Activated naive CD4-positive, alpha-beta T cell treated with anti-CD3 and anti-CD28 coated beads, Interleukin-2, amount 50 U/mL, for 16 hours (primary cell): ENCODE measurements at regions not wholly inside any gene's neighbourhood (a gene's known extent, or its start where the extent isn't known, plus 50 kb on each side); places are given as distances from the start of the nearest gene placed in this dataset.

Experiments used
- DNase-seq: peaks from one replicate; pipeline ENCODE4 v3.0.0-alpha.2; 2020

DNA sequence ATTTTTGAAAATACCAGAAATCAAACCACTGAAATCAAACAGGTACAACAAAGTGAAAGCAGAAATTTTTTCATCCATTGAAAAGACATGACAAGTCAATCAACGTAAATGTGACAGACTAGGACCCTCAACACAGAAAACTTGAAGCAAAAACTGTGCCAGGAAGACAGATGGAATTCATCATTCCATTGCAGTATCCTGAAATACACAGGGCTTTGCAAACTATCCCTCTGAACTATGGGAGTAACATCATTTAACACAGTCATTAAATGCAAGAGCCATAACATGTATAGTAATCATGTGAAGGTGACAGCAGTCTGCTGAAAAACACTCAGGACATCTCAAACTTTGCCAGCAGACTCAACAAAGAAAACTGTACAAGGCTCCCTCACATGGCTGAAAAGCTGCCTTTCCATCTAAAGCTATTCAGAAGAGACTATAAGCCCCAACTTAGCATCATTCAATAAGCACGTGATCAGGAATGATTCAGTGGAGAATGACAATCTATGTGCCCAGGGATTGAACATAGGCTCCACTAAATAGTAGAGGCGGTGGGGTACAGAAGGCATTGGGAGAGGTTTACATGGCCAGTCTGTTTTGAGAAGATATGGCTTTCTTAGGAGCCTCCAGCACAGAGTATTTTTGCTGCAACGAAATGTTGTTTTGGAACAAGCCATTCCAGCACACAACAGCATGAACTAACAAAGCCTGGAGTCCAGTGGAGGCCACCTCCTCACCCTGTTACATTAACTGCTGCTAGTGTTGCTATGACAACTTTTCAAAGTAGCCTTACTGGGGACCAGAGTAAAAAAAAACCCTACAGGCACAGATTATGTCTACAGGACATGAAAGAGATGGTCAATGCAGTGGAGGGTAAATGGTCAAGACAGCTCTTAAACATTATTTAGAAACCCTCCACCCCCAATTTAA is 274.5 kb upstream of the NOCT start:
- DNase-seq = no peak

DNA sequence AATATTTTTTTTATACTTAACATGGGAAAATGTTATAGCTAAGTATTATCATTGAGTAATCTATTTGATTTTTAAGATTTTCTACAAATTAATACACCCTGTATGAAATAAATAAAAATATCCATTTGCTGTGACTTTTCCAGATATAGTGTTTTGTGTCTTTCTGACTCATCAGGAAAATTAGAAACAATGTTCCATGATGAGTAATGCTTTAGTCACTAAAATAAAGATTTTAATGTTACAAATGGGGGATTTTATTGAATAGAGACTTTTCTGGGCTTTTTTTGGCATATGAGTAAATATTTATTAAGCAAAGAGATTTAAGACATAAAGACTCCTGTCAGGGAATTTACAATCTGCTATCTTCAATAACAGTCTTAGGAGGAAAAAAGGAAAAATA is 279.2 kb upstream of the NOCT start:
- DNase-seq = no peak

DNA sequence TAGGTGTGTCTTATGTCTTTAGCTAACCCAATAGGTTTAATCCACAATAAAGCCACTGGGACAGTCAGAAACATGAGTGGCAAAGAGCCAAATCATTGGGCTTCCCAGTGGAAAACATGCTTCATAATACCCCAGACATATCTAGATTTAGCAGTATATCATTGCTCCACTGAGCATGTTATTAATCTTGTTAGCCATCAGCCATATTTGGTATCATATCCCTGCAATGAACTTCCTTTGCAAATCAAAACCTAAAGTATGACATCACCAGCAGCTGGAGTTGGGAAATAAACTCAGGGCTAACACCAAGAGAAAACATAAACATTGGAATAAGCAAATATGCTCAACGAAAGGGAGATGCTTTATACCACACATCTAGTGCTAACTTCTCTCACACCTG is 280.8 kb upstream of the NOCT start:
- no peak for DNase-seq

DNA sequence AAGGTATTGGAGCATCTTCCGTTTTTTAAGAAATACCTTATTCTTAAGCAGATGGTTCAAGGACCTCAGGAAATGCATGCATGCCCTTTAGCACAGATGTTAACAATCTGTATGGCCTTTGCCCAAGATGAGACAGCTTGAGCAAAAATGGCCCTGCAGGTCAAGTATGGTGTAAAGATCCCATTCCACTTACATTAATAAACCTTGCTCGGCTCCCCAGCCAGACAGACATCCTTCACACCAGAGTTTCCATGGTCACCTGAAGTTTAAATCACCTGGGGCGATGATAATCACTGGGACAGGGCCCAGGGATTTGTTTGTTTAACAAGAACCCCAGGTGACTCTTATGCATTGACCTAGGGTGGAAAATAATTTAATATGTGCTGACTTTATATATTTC is 287.0 kb upstream of the NOCT start:
- no peak for DNase-seq

DNA sequence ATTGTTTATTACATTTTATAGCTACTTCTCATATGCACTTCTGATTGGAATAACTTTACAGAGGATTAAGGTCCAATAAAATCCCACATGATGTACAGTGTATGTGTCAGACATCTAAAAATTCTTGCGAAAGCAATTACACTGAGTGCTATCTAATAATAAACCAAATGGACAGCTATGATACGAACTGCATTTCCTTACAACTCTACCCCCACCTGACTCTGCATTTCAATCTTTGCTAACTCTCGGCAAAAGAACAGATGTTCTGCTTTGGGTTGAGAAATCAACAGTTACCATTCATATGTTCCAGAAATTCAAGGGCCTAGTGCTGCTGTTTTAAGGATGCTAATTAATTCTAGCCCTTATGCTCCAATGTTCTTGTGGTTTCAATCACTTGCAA is 287.9 kb upstream of the NOCT start:
- DNase-seq = no peak

DNA sequence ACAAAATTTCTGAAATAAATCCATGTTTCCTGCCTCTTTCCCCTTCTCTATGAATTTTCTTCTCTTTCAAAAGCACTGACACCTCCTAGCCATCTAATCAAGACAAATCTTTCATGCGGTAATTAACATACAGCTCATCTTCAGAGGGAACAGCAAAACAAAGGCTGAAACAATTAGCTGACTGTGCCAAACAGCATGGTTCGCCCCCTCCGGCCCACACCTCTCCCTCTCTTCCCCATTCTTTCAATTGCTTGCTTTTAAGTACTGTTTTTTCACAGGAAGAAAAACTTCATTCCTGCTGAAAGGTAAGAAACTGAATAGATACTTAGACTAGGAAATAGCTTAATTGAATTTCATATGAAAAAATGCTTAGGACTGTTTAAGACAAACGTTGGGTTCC is 291.1 kb upstream of the NOCT start:
- DNase-seq = no peak

DNA sequence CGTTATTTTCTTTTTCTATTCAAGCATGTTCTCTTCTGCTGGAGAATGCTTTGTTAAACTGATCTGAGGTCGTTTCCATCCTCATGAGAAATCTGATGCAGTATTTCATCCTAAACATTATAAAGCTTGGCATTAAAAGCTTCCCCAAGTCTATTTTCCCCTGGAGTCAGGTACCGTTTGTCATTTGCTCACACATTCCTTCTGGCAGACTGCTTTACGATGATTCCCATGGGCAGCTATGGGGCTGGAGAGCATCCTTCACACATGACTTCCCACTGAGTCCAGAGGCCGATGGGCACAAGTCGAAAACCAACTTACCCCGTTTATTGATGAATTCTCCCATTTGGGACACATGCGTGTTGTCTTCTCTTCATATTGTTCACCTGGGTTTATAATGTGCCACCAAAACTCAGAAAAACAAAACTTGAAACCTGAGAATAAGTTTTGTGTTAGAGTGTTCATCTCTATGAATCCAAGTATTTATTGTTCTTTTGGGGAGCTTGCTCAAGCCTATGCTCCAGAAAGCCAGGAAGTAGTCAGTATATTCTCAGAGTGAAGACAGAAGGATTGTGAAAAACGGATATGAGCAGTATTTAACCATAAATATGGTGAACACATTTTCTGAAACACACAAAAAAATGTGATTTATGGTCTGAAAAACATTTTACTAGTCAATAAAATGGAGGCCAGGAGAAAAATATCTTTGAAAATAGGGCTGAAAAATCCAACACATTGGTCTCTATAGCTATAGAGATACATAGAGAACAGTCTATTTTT is 298.8 kb upstream of the NOCT start:
- DNase-seq = no peak

DNA sequence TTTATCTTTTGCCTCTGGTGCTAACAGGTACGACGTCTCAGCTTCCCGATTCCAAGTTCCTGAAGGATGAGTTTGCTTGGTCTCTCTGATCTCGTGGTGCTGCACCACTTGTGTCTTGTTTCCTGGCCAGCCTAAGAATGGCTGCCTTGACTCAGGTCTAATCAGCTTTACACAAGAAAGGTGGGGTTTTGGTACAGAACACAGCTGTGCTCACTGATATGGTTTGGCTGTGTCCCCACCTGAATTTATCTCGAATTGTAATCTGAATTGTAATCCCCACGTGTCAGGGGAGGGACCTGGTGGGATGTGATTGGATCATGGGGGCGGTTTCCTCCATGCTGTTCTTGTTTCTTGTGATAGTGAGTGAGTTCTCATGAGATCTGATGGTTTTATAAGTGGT is 305.3 kb upstream of the NOCT start:
- no peak for DNase-seq

DNA sequence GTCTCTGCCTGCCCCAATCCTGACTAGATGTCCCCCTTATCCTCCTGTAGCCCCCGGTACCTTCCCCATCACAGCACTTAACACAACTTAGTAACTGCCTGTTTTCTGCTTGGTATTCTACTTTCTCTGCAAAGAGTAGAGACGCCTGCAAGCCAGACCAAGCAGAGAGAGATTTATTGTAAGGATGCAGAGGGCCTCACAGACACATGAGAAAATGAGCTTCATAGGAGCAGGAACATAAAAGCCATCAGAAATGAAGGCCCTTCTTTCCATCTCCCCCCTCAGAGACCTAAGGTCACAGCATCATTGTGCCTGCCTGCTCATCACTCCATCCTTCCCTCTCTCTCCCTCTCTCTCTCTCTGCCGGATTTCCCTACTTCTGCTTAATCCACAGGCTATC is 305.7 kb upstream of the NOCT start:
- no peak for DNase-seq

DNA sequence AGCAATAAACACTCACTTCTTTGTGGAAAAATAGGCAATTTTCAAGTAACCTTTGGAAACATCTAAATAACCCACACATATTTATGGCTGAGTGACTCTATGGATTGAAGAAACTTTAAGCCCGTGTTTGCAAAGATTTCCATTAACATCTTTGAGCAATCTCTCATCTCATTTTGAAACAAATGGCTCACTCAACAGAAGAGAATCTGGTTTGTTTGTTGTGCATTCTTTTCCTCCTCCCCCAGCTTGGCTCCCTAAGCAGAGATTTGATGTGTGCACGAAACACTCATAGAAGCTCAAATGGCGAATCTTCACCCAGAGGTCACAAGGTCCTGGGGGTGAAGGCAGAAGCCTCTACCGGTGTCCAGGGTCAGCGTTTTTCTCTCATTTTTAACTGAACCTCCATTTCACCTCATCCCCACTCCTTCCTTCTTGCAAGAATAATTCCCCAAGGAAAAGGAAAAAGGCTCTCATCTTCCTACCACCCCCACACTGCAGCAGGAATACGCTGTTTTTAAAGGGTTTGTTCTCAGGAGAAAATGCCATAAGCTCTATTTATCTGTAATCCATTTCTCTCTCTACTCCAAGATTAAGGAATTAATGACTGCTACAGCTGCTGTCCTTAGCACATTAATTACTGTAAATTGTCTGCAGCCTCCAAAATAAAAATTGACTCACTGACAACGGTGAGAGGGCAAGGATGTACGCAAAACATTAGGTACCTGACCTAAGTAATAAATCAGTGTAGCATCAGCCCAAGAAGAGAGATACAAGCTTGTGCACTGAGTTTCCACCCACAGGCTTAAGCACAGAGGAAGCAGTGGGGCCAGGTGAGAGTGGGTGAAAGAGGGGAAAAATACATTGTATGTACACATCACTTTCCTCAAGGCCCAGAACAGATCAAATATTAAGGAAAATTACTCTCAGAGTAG is 307.6 kb upstream of the NOCT start:
- no peak for DNase-seq

DNA sequence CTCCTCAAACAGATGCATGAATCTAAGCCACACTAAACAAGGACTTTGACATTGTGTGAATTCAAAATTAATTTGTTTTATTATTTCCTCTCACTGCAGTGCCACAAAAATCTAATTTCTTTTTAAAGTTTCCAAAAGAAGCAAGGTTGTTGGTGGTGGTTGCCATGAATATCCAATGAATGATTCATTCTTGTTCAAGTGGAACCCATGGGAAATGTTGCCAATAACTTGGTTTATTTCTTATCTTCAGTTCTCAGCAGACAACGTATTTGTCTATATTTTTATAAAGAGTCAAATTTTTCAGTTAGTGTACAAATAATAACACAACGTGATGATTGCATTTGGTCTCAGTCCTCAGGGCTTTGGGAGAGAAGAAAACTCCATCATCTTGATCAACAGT is 309.4 kb upstream of the NOCT start:
- no peak for DNase-seq

DNA sequence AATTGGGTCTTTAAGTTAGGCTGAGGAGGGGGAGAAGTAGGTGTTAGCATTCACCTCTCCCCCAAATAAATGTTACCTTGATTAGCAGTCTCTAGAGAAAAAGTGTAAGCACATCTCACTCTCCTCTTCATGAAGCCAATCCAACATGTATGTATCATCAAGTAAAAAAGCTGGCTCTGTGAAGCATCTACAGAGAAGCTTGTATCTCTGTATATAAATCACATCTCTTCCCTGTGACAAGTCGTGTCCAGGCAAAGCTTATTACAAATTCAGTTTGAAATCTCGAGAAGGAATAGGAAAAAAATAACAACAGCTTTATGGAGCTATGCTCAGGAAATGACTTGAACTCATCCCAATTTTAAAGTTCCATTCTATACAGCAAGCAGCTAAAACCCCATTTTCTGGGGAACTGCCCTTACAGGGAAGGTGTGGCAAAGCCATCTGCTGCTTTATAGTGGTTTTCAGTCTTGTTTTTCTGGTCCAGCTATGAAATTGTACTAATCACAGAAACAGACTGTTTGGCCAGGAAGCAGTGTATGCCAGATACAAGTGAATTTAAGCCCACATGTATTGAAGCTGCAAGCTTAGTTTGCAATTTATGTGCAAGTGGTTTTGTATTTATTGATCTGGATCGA is 313.3 kb upstream of the NOCT start:
- no peak for DNase-seq

DNA sequence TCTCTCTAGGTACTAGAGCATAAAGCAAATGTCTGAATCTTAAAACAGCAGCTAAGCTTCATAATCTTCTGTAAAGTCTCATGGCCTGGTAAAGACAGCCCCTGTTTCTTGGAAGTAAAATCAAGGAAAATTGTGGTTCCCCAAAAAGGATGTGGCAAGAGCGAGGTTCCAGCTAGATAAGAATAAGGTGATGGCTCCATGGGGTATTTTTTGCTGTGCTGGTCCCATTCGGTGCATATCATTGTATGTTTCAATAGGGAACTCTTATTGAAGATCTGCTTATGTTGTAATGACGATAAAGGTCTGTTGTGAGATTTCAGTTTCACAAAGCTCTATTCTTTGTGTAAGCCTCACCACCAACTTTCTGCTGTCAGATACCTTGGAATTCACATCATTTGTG is 316.9 kb upstream of the NOCT start:
- no peak for DNase-seq

DNA sequence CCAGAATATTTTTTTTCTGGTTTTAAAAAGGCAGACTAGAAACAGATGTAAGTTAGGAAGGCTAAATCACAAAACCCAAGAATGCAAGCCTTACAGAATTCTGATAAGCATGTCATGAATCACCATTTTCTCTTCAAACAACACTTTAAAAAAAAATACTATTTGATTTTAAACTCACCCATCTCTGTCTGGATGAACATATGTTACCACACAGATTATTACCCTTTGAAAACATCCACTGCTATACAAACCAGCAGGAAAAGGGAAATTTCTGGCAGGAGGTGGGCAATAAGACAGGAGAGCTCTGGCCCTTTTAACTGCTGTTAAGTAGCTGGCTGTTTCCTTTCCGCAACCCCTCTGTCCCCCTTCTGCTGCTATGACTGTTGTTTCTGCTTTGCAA is 317.7 kb upstream of the NOCT start:
- no peak for DNase-seq

DNA sequence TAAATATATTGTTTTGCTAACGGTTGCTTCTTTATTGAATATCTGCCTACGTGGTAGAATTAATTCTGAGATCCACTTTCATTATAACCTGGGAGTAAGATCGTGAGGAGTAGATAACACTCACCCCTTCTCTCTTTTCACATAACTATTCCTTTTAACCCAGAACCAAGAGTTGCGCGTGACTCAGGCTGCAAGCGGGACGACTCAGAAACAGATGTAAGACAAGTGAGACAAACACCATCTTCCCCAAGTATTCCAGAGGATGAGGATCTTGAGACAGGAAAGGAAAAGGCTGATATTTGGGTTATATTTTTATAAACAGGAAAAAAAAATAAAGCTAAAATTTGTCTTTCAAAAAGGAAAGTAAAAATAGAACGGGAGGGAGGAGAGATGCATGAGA is 318.8 kb upstream of the NOCT start:
- no peak for DNase-seq

DNA sequence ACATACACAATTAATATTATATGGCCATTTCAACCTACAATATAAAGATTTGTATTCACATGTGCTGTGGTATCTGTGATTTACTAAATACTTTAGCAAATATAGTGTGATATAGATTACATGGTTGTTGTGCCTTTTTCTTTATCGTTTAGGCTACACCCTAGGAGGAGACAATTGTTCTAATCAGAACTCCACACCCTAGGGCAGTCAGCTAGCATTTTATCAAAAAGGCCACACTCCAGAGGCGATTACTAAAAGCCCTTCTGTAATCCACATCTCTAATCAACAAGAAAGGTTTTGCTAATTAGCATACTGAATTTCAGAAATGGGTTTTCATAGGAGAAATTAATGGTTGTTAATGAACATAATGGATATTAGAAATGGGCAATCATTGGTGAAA is 319.5 kb upstream of the NOCT start:
- no peak for DNase-seq

DNA sequence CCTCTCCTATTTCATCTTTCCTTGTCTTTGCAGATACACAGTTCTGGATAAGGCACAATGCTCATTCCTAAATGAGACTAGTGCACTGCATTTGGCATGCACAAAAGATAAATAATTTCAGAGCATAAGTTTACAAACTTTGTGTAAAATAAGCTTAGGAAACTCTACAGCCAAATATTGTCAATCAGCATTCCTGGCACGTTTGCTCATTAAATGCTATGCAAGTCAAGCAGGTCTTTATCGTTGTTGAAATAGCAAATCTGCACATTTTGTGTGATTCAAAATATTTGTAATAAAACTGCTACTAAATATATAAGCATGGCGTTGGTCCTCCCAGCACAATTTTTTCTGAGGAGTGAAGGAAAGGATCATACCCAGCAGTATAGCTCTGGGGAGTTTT is 322.1 kb upstream of the NOCT start:
- no peak for DNase-seq

DNA sequence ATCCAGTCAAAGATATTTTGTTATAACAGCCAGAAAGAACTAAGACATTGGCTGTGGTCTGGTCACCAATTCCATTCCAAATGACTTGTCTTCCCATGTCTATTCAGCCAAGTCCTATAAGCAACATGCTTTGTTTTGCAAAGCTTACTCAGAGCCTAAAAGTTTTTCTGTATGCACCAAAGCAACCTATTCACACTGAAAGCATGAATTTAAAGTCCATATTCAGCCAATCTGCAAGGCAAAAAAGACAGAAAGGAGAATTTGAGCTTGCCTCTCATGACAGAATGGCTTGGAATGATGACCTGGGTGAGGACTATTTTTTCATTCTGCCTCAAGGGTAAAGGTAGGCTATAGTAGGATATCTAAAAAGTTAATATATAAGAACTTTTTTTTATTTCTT is 323.2 kb upstream of the NOCT start:
- no peak for DNase-seq

DNA sequence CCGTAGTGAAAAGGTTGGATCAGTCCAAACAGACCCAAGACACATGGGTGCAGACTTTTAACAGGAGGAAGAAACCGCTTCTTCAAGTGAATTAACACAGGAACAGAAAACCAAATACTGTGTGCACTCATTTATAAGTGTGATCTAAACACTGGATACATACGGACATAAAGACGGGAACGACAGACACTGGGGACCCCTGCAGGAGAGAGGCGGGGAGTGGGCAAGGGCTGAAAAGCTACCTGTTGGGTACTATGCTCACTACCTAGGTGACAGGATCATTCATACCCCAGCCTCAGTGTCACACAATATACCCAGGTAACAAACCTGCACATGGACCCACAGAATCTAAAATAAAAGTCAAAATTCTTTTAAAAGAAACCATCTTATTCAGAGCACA is 326.0 kb upstream of the NOCT start:
- DNase-seq = no peak

DNA sequence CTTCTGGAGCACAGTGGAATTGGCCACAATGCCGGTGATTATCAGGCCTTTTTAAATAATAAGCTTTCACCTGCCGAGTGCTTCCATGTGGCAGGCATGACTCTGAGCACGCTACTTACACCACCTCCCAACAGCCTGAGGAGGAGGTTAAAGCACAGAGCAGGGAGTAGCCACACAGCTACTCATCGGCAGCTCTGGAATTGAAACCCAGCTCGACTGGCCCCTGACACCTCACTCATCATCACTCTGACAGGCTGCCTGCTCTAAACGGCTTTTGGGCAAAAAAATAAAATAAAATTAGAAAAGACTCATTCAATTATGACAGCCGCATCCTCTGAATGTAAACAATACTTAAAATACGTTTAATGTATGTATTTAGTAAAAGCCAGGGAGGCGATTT is 326.4 kb upstream of the NOCT start:
- no peak for DNase-seq

DNA sequence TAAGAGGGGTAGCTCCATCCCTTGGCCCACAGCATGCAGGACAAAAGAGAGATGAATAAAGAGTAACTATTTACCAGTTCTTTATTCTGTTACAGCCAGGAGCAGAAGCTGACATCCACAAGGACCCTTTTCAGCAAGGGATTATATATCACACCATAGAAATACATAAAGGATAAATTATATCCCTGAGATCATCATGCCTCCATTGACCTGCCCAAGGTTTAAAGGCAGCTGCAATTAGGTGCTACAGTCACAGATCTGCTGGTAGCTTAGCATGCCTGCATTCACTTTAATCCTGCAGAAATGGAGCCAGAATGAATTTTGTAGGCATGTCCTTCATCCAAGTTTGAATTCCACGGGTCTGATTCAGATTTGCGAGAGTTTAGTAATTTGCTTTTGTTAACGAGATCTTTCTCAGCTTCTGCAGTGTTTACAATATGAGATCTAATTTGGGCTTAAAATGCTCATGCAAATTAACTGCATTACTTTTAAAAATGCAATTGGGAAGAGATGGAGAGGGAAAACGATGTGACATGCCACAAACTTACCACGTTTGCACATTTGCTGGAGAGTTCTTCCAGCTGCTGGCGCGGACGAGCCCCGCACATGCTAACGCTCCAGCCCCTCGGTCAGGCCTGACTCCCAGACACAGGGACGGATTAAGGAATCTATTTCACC is 327.0 kb upstream of the NOCT start:
- DNase-seq = no peak
